GM19397 (cell line): ENCODE measurements at regions not wholly inside any gene's neighbourhood (a gene's known extent, or its start where the extent isn't known, plus 50 kb on each side); places are given as distances from the start of the nearest gene placed in this dataset.

ENCODE experiments used
- ATAC-seq: cut with Tn5 transposase; IDR thresholded peaks from one replicate; pipeline ENCODE4 v1.9.1; 2021; ENCODE audit warnings: mild to moderate bottlenecking, moderate library complexity; ENCODE audit not compliant: unreplicated experiment

DNA sequence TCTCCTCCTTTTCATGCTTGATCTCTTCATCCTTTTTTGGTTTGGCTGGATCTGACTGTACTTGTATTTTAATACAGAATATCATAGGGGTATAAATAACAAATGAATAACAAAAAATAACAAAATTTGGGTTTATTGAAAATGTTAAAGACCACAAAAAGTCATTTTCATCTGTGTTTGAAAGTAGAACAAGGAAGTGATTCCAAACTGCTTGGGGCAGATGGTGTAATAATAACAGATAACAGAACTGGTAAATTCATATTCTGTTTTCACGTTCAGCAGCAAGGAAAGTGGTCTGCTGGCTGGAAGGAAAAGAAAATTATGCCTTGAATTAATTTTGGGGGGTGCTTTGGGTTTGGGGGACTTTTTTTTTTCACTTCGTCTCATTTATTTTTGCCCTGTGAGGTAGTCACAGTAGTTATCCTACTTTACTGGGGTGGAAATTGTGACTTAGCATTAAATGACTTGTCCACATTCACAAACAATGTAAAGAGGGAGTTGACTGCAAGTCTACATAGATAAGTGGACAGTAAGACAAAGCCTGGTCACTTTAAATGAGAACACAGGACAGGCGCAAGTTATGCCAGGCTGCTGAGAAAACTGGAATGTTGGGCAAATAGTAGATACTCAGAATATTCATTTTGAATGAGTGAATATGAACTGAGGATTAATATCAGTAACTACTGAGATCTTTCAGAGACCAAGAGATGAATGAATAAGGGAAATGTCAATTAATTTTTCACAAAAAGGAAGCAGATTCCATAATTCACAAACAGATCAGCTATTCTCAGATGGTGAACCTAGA, 193.9 kb upstream of the CITED2 start:
- no peak for ATAC-seq

DNA sequence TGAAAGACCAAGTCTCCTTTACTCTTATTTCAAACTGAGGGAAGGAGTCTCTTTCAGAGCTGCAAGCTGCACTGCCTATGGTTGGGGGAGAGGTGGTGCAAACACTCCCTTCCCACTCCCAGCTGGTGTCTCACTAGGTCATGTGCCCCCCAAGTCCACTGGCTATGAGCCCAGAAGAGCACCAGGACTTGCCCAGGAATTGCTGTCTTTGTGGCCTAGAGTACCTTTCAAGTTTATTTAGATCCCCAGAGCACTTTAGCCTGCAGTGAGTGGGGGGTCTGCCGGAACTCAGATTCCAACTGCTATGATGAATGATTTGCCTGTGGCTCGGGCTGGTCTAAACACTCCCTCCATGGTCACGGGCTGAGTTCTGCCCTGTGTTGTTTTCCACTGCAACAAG, 192.6 kb upstream of the CITED2 start:
- no peak for ATAC-seq

DNA sequence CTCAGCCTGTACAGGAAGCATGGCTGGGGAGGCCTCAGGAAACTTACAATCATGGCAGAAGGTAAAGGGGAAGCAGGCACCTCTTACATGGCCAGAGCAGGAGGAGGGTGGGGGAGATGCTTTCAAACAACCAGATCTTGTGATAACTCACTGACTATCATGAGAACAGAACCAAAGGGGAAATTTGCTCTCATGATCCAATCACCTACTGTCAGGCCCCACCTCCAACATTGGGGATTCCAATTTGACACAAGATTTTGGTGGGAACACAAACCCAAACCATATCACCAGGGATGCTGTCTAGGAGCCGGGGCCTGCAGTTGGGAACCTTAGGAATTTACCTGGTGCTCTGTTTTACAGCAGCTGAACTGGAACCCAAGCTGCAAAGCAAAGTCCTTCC, 191.1 kb upstream of the CITED2 start:
- ATAC-seq = no peak

DNA sequence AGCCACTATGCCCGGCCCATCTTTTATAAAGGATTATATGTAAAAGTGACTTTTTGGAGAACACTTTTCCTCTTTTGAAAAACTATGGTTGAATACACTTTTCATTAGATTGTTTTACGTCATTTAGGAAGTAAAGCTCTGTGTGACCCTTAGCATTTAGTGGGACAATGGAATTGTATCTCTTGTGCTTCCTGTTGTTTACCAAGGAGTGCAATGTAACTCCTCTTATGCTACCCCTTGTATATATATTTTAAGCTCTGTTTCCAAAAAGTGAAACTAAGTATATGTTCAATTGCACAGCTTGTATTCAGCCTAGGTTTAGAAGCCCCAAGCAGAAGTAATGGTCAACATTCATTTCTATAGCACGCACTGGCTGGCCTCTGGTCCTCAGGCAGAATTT, 183.1 kb upstream of the CITED2 start:
- ATAC-seq = no peak

DNA sequence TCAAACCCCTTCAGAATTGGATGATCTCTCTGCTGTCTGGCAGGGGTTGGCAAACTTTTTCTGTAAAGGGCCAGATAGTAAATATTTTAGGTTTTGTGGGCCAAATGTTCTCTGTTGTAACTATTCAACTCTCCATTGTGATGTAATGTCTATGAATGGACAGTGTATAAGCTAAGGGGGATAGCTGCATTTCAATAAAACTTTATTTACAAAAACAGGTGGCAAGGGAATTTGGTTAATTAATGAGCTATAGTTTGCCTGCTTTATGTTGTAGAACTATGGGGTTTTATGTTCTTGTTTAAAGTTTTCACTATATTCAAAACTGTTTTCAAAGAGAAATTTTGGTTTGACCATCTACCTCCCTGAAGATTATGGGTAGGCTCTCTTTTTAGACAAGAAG, 182.1 kb upstream of the CITED2 start:
- no peak for ATAC-seq

DNA sequence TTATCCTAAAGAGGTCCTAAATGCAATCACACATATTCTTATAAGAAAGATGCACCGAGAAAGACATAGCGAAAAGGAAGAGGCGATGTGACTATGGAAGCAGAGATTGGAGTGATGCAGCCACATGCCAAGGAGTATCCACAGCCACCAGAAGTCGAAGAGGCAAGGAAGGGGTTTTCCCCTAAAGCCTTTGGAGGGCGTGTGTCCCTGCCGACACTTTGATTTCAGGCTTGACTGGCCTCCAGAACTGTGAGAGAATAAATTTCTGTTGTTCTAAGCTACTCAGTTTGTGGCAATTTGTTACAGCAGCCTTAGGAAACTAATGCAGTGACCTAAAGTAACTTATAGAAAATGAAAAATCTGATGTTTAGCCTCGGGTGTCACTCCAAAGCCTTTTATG, 179.5 kb upstream of the CITED2 start:
- ATAC-seq = no peak

DNA sequence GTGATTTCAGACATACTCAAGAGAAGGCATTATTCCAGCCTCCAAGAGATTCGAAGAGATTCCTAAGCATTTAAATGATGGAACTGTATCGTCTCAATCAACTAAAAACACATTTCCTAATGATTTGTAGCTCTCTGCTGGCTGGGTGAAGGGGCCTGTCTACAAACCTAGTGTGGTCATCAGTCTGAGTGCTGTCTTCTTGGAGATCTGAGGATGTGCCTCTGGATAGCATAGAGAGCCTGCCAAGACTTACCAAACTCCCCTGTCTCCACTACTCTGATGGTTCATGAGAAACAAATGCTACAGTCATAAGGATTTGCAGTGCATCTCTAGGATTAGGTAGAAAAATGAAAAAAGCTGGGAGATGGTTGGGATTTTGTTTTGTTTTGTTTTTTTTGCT, 176.9 kb upstream of the CITED2 start:
- ATAC-seq = no peak

DNA sequence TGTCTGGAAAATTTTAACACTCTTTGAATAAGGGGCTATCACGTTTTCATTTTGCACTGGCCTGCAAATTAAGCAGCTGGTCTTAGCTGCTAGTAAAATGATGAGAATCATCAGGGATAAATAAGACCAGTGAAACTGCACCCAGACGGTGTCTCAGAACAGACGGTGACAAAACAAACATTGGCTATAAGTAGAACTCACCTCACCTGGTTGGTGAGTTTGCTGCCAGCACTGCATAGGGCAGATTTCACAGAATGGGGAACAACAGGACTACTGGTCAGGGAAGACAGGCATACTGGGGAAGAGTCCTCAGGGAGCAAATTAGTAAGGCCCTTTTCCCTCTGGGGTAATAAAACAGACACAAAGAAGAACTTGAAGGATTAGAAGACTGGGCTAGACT, 175.9 kb upstream of the CITED2 start:
- ATAC-seq = no peak

DNA sequence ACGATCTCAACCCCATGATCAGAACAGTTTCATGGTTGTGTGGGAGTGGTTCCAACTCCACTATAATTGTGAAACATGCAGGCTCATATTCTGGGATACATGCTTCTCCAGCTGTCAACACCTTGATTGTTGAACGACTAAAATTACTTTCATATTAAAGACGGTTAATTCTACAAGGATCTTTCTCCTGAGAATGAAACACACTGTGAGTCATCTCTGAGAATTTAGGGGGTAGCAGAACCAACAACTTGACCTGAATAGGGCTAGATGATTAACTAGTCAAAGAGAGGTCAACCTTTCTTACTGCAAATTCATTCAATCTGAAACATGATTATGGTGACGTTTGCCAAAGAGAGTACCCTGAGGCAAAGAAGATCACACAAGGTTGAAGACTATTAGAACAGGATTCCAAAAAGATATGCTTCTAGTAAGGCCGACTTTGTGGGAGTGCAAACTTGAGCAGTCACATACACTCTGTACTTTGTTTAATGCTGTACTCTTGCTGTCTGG, 175.2 kb upstream of the CITED2 start:
- ATAC-seq = no peak

DNA sequence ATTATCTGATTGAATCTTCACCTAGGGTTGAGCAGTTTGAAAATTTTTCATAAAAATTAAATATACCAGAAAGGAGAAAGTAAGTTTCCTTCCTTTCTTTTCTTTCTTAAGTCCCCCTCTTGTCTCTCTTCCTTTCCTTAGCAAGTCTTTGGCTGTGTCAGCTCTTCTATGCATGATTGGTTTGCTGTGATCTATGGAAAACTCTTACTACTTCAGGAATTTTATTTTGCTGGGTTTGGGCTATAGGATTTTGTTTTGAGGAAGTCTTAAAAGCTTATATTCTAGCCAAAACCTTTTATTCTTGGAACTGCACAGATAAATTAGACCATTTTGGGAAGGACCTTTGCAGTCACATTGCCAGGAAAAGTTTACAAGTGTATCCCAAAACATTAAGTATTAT, 173.4 kb upstream of the CITED2 start:
- no peak for ATAC-seq

DNA sequence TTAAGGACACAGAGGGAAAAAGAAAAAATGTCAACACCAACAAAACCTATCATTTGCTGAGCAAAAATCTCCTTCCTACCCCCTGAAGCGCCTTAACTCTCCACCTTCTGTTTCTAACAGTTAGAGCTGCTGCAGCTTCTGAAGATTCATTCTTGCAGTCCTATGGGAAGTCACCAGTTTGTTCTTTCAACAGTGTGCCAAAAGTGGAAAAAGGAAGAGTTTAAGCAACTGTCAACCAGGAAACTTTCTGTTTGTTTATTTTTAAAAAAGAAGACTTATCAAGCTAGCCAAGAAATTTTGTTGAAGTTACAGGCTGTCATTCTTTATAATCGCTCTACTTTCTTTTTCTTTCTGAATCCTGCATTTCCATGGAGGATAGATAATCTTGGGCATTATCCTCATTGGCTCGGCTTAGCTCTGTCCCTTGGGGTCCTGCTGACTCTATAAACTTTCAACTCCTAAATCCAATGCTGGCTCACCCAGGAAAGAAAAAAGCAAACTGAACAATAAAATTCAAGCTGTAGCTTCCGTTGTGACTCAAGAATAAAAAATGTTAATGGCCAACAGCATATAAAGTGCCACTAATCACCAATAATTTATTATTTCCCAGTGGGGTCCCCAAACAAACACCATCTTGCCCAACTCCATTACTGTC, 172.8 kb upstream of the CITED2 start:
- no peak for ATAC-seq

DNA sequence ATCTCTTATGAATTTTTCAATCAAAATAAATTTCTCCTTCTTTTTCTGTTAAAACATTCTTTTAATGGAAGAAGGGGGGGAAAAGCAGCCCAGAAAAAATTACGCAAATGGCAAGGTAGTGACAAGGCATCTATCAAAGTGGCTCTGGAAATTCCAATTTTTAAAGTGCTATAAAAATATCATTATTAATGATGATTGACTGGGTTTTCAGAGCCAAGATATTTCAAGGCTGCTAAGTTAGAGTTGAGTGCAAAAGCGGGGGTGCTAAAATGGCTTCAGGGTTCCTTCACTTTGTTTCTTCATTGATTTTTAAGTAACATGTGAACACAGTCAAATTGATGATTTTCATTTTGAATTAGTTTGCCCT, 171.6 kb upstream of the CITED2 start:
- ATAC-seq = no peak

DNA sequence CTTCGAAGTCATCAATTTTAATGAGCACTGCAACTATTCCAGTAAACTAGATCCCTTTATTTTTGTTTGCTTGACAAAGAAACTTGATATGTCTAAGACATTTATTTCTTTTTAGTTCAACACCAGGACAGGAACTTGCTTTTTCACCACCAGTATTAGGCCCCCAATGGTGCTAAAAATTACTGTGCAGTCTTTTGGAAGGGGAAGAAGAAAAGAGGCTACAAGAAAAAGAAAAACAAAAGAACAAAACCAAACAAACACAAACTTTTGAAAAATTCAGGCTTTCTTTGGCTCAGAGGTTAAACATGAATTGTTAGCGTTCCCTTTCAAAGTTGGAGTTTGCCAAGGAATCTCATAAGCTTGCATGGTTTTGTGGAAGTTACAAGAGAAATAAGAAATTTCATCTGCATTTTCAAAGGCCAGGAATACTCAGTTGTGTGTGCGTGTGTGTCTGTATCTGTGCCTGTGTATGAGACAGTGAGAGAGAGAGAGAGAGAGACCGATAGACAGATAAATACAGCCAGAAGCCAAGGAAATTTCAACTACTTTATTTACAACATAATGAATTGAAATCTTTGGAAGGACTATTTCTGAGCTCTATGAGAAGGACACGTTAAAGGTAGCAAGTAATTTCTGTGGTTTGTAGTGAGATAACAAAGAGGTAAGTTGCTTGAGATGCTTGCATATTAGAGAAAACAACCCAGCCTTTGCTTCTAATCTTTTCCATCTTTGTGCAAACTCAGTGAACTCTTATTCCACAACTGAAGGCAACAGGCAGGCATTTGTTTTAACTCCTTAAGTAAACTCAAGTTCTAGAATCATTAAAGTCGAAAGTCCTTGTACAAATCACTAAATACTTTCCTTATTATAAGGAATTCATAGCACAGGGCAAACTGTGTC, 171.0 kb upstream of the CITED2 start:
- ATAC-seq = no peak

DNA sequence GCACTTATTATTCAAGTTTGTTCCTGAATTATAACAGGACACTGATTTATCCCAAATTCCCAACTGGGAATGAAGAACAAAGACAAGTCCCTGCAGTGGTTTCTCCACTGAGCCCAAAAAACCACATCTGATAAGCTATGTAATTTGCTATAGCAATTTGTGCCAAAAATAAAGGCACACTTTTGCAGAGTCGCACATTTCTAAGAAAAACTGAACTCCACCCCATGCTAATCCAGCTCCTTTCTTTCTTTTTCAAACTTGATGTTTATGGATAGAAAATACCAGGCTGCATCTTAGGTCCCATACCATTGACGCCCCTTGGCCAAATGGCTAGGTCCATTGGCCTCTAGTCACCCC, 170.2 kb upstream of the CITED2 start:
- no peak for ATAC-seq

DNA sequence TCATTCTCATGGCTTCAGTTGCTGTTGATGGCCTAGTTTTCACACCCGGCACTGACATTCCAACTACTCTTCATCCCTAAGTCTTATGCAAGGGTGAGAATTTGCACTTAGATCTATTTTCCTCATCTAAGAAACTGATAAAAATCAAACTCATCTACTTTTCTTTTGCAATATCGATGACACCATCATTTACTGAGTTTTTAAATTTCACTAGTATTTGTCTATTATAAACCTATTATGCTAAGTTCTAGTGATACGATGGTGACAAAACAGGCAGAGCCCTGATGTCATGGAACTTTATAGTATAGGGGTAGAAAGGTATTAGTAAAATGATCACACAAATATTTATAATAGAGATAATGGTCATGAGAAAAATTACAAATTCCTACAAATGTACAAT, 167.9 kb upstream of the CITED2 start:
- ATAC-seq = no peak

DNA sequence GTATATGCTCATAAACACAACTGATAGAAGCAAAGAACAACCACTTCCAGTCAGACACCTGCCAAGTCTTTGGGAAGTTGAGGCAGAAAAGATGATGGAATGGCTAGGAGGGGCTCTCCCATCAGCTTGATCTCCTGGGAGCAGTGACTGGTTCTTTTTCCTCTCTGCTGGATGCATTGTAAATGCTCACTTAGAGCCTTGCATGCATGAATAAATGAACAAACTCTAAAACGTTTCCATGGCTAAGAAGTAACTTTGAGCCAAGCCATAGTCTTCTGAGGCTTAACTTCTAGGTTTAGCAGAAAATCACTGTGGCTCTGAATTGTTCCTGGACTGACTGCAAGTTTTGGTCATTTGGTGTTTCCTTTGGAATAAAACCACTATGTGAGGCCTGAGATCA, 166.4 kb upstream of the CITED2 start:
- no peak for ATAC-seq

DNA sequence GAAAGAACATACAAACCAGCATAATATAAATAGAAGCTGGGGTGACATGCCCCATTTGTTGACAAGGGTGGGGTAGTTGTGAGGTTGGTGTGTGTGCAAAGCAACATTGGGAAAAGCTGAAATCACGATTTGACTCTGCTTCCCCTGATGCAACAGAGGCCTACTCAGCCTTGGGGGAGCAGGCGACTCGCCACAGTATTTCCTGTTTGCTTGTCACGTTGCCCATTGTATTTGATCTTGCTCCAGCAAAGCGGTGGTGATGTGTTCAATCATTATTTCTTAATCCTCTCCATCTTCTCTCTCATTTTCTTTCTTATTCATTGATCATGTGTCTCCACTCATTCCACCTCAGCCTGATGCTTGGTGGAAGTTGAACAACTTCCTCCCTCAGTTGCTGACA, 165.8 kb upstream of the CITED2 start:
- no peak for ATAC-seq

DNA sequence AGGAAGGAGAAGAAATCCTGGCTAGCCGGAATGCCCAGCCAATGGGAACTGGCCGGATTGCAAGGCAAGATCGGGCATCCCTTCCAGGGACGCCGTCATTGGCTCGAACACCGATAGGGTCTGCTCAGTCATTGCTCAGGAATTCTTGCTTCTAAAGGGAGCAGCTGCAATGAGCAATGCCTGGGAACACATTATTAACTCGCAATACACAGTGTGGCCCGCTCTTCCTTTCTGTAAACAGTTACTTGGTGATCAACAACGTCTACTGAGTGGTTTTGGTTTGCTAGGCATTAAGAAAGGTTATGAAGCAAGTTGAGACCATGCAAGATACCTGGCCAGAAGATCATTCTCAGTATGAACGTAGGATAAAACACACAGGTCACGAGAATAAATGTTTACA, 165.4 kb upstream of the CITED2 start:
- no peak for ATAC-seq

DNA sequence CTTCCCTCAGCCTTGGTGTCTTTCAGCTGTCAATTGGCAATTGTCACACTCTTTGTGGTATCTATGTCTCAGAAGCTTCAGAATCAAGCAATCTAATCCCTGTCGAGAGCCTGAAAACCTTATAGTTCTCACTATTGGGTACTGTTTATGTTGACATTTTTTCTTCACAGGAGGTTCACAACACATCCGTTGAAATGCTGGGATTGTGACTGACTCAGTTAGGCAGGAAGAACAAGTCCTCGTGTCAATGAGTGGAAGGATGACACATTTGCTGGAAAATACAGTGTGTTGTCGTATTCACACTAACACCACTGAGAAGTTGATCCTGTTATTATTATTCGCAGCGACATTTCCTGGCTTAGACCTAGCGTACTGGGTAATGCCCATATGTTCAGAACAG, 163.9 kb upstream of the CITED2 start:
- no peak for ATAC-seq

DNA sequence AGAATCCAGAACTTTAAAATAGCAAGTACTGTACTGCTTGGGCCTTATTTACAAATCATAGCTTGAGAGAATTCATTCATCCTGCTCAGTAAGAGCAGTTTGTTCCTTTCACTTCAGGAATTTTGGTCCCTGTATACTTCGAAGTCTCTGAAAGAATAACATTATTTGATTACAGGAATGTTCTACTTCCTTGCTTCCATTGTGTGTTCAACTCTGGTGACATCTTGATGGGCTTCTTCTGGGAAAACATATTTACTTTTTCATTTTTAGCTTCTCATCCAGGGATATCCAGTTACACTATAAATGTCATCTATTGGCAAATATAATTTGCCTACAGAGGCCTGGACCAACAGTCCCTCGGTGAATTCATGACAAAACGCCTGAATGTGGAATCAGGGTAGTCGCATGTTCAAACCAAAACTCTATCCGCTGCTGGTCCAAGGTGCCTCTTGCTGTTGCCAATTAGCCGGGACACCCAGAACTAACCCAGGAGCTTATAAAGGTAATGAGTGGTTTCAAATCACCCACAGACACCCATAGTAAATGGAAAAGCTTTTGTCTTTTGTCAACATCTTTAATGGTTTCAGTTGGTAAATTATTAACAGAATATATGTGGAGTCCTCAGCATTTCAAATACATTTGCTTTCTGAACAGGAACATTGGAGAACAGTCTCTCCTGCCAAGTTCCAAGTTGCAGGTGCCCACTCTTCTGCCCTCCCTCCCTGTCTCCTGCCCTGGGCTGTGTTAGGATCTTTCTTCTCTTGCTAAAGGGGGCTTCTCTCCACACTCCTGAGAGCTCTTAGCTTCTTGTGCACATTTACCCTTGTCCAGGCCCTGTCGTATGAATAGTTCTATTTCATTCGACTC, 162.5 kb upstream of the CITED2 start:
- no peak for ATAC-seq
